ENCODE measurements at regions not wholly inside any gene's neighbourhood (a gene's known extent, or its start where the extent isn't known, plus 50 kb on each side); places are given as distances from the start of the nearest gene placed in this dataset.

- DNase-seq (ENCODE audit: low read depth), result no peak
- H3K4me3 ChIP-seq (ENCODE audit: low read depth, low read length), result no peak overlapping the region
- no peak for TF ChIP-seq CTCF (IDR thresholded peaks at IDR 0.05; ENCODE audit: low read depth, low read length, missing control alignments)
These were observed 150.6 kb upstream of the VCX3A start for GRCh38 chrX:6685489-6685888.

GRCh38 chrX:6683353-6683752 is 148.4 kb upstream of the VCX3A start:
- H3K4me3 ChIP-seq (ENCODE audit: low read depth, low read length), result no peak overlapping the region
- TF ChIP-seq CTCF (IDR thresholded peaks at IDR 0.05; ENCODE audit: low read depth, low read length, missing control alignments), result no peak
- DNase-seq (ENCODE audit: low read depth), result no peak

GRCh38 chrX:6681521-6682145 is 146.7 kb upstream of the VCX3A start:
- no peak overlapping the region for H3K4me3 ChIP-seq (ENCODE audit: low read depth, low read length)
- TF ChIP-seq CTCF (IDR thresholded peaks at IDR 0.05; ENCODE audit: low read depth, low read length, missing control alignments), result no peak
- no peak for DNase-seq (ENCODE audit: low read depth)

- DNase-seq (ENCODE audit: low read depth), result no peak
- TF ChIP-seq CTCF (IDR thresholded peaks at IDR 0.05; ENCODE audit: low read depth, low read length, missing control alignments), result no peak
These were observed 145.1 kb upstream of the VCX3A start for GRCh38 chrX:6679988-6680387.

GRCh38 chrX:6679550-6679949 is 144.6 kb upstream of the VCX3A start:
- no peak overlapping the region for H3K4me3 ChIP-seq (ENCODE audit: low read depth, low read length)
- no peak for DNase-seq (ENCODE audit: low read depth)
- no peak for TF ChIP-seq CTCF (IDR thresholded peaks at IDR 0.05; ENCODE audit: low read depth, low read length, missing control alignments)

More at GRCh38 chrX:6679988-6680387, 145.1 kb upstream of the VCX3A start:
- H3K4me3 ChIP-seq (ENCODE audit: low read depth, low read length), result no peak overlapping the region

GRCh38 chrX:6678313-6678712 is 143.4 kb upstream of the VCX3A start:
- no peak for DNase-seq (ENCODE audit: low read depth)
- no peak for TF ChIP-seq CTCF (IDR thresholded peaks at IDR 0.05; ENCODE audit: low read depth, low read length, missing control alignments)
- no peak overlapping the region for H3K4me3 ChIP-seq (ENCODE audit: low read depth, low read length)

GRCh38 chrX:6674734-6675133 is 139.8 kb upstream of the VCX3A start:
- H3K4me3 ChIP-seq (ENCODE audit: low read depth, low read length), result no peak overlapping the region
- TF ChIP-seq CTCF (IDR thresholded peaks at IDR 0.05; ENCODE audit: low read depth, low read length, missing control alignments), result no peak
- no peak for DNase-seq (ENCODE audit: low read depth)

Measured in GM12864 (cell line).